GM19438 (cell line): ENCODE measurements at regions not wholly inside any gene's neighbourhood (a gene's known extent, or its start where the extent isn't known, plus 50 kb on each side); places are given as distances from the start of the nearest gene placed in this dataset.

Experiments used
- ATAC-seq: cut with Tn5 transposase; IDR thresholded peaks from one replicate; pipeline ENCODE4 v1.9.1; 2021; ENCODE audit warnings: low read depth; ENCODE audit not compliant: unreplicated experiment

GRCh38 chr3:5270666-5271371 lies 83.3 kb downstream of the EDEM1 start:
- ATAC-seq = no peak

- ATAC-seq = no peak
Measured at GRCh38 chr3:5271372-5271683, 83.8 kb downstream of the EDEM1 start.

GRCh38 chr3:5272387-5272786 lies 84.9 kb downstream of the EDEM1 start:
- no peak for ATAC-seq

- no peak for ATAC-seq
Measured at GRCh38 chr3:5274091-5274490, 86.6 kb downstream of the EDEM1 start.

GRCh38 chr3:5275529-5275928 lies 88.0 kb downstream of the EDEM1 start:
- ATAC-seq = no peak

- no peak for ATAC-seq
Measured at GRCh38 chr3:5276934-5277333, 89.4 kb downstream of the EDEM1 start.

- no peak for ATAC-seq
Measured at GRCh38 chr3:5277612-5278236, 90.2 kb downstream of the EDEM1 start.

GRCh38 chr3:5278666-5279065 lies 91.2 kb downstream of the EDEM1 start:
- no peak for ATAC-seq

GRCh38 chr3:5282703-5283102 lies 95.2 kb downstream of the EDEM1 start:
- no peak for ATAC-seq

- ATAC-seq = no peak
Measured at GRCh38 chr3:5285439-5285838, 97.9 kb downstream of the EDEM1 start.

GRCh38 chr3:5290915-5291314 lies 103.4 kb downstream of the EDEM1 start:
- ATAC-seq = no peak

GRCh38 chr3:5292512-5292911 lies 105.0 kb downstream of the EDEM1 start:
- ATAC-seq = no peak

- no peak for ATAC-seq
Measured at GRCh38 chr3:5293207-5293606, 105.7 kb downstream of the EDEM1 start.

GRCh38 chr3:5294356-5294755 lies 106.8 kb downstream of the EDEM1 start:
- ATAC-seq = no peak

- ATAC-seq = no peak
Measured at GRCh38 chr3:5295191-5295690, 107.7 kb downstream of the EDEM1 start.

GRCh38 chr3:5296362-5296761 lies 108.9 kb downstream of the EDEM1 start:
- ATAC-seq = no peak

- ATAC-seq = peak; percentile 15
Measured at GRCh38 chr3:5297895-5298294, 110.4 kb downstream of the EDEM1 start.

- ATAC-seq = peak; percentile 99
Measured at GRCh38 chr3:5298453-5298852, 110.9 kb downstream of the EDEM1 start.

GRCh38 chr3:5299161-5299560 lies 111.7 kb downstream of the EDEM1 start:
- ATAC-seq = no peak

GRCh38 chr3:5300638-5301037 lies 113.1 kb downstream of the EDEM1 start:
- ATAC-seq = no peak

GRCh38 chr3:5301651-5302297 lies 114.3 kb downstream of the EDEM1 start:
- no peak for ATAC-seq

- no peak for ATAC-seq
Measured at GRCh38 chr3:5302661-5303060, 115.2 kb downstream of the EDEM1 start.
